H1 (cell line): ENCODE measurements at regions not wholly inside any gene's neighbourhood (a gene's known extent, or its start where the extent isn't known, plus 50 kb on each side); places are given as distances from the start of the nearest gene placed in this dataset.

Source experiments
- CTCF ChIA-PET: fragments of 300-600 bp; sonication (Branson Sonifier 250); formaldehyde crosslinking; loops from one replicate; lab custom pipeline; 2021; ENCODE audit not compliant: partially characterized antibody; lab: Charles Lee
- POLR2A ChIA-PET: fragments of 300-600 bp; sonication (Branson Sonifier 250); formaldehyde crosslinking; loops from one replicate; lab custom pipeline; 2021; ENCODE audit warnings: inconsistent platforms; ENCODE audit not compliant: partially characterized antibody; lab: Charles Lee
- DNase-seq, 2 experiments: peaks; one replicate each; pipeline versions ENCODE4 v3.0.0 to v3.0.0-alpha.2; 2010 to 2022; ENCODE audit warnings: low spot score in 2 of 2, low read depth in 1 of 2, mixed read lengths in 1 of 2
- FAIRE-seq: peaks from 2 replicates; lab custom pipeline; 2011; peaks lifted over from hg19 to GRCh38; lab: Jason Lieb, UNC
- H2AFZ ChIP-seq: 2 replicates; pipeline ENCODE4 v1.8.1; 2012; ENCODE audit warnings: low read length, inconsistent platforms
- H2AK5ac ChIP-seq: 2 replicates; pipeline ENCODE4 v1.6.1; 2013; ENCODE audit warnings: low read depth, low read length
- H2BK120ac ChIP-seq: replicated peaks from 2 replicates; pipeline ENCODE3; 2013; ENCODE audit warnings: low read depth, low read length, inconsistent platforms
- H2BK12ac ChIP-seq: 2 replicates; pipeline ENCODE4 v1.6.1; 2013; ENCODE audit warnings: low read depth, low read length
- H2BK15ac ChIP-seq: 2 replicates; pipeline ENCODE4 v1.6.1; 2013; ENCODE audit warnings: low read length
- H2BK20ac ChIP-seq: 2 replicates; pipeline ENCODE4 v1.6.1; 2013; ENCODE audit warnings: low read length
- H2BK5ac ChIP-seq: 2 replicates; pipeline ENCODE4 v1.6.1; 2013; ENCODE audit warnings: low read depth, low read length
- H3K14ac ChIP-seq: 2 replicates; pipeline ENCODE4 v1.6.1; 2013; ENCODE audit warnings: inconsistent platforms; ENCODE audit not compliant: insufficient read length
- H3K18ac ChIP-seq: 2 replicates; pipeline ENCODE4 v1.6.1; 2013; ENCODE audit warnings: low read length; ENCODE audit errors: extremely low read depth
- H3K23ac ChIP-seq: 2 replicates; pipeline ENCODE4 v1.6.1; 2013; ENCODE audit warnings: inconsistent platforms; ENCODE audit not compliant: insufficient read length
- H3K23me2 ChIP-seq: 2 replicates; pipeline ENCODE4 v1.6.1; 2013; ENCODE audit warnings: low read depth, low read length
- H3K27ac ChIP-seq: 2 replicates; pipeline ENCODE4 v1.6.1; 2011; ENCODE audit warnings: low read depth, low read length, inconsistent platforms
- H3K27me3 ChIP-seq, 4 experiments: replicated peaks in 1 of 4; 1 replicate in 1 of 4; 2 replicates in 3 of 4; pipeline versions ENCODE4 v1.6.1 to v1.8.1; 2011 to 2013; ENCODE audit warnings: low read length in 3 of 4, mild to moderate bottlenecking in 3 of 4, inconsistent platforms in 2 of 4, mixed read lengths in 2 of 4, moderate library complexity in 1 of 4; ENCODE audit not compliant: control insufficient read depth in 3 of 4, insufficient read depth in 3 of 4; ENCODE audit errors: extremely low read depth in 1 of 4
- H3K36me3 ChIP-seq, 4 experiments: 2 replicates each; pipeline versions ENCODE4 v1.6.1 to v1.8.1; 2011 to 2013; ENCODE audit warnings: mild to moderate bottlenecking in 4 of 4, low read length in 3 of 4, moderate library complexity in 2 of 4, control low read depth in 1 of 4, inconsistent platforms in 1 of 4; ENCODE audit not compliant: insufficient read depth in 4 of 4, control insufficient read depth in 2 of 4
- H3K4ac ChIP-seq: replicated peaks from 2 replicates; pipeline ENCODE3; 2013; ENCODE audit warnings: low read length, low read depth, mixed read lengths, inconsistent platforms; ENCODE audit not compliant: insufficient read length
- H3K4me1 ChIP-seq, 4 experiments: replicated peaks in 1 of 4; 1 replicate in 1 of 4; 2 replicates in 3 of 4; pipeline versions ENCODE4 v1.6.1 to v1.8.1; 2011 to 2013; ENCODE audit warnings: low read length in 3 of 4, inconsistent platforms in 2 of 4, mixed read lengths in 1 of 4; ENCODE audit not compliant: insufficient read depth in 4 of 4, control insufficient read depth in 3 of 4
- H3K4me2 ChIP-seq, 2 experiments: 2 replicates each; pipeline versions ENCODE4 v1.6.1 to v1.8.1; 2011 to 2013; ENCODE audit warnings: low read depth in 2 of 2, low read length in 2 of 2, control low read depth in 1 of 2, inconsistent platforms in 1 of 2, mild to moderate bottlenecking in 1 of 2; ENCODE audit not compliant: insufficient read depth in 1 of 2
- H3K4me3 ChIP-seq, 4 experiments: fragments of 200-600, 300-600 bp in 1 of 4; sonication (generic), shearing (Covaris generic), sonication (Bioruptor Twin) in 1 of 4; 2 replicates each; pipeline versions ENCODE4 v1.5.1 to v1.8.1; 2011 to 2016; ENCODE audit warnings: low read length in 4 of 4, low read depth in 3 of 4, control low read depth in 2 of 4, inconsistent platforms in 2 of 4, mild to moderate bottlenecking in 2 of 4, mixed read lengths in 1 of 4, moderate library complexity in 1 of 4; ENCODE audit not compliant: insufficient read depth in 2 of 4; ENCODE audit errors: extremely low read depth in 1 of 4
- H3K56ac ChIP-seq: replicated peaks from 2 replicates; pipeline ENCODE3; 2013; ENCODE audit warnings: low read depth, mild to moderate bottlenecking, mixed read lengths, low read length, inconsistent platforms; ENCODE audit not compliant: insufficient read length
- H3K79me1 ChIP-seq: 2 replicates; pipeline ENCODE4 v1.6.1; 2013; ENCODE audit warnings: low read depth, low read length, control low read depth
- H3K79me2 ChIP-seq, 2 experiments: 2 replicates each; pipeline versions ENCODE4 v1.6.1 to v1.8.1; 2012 to 2013; ENCODE audit warnings: low read length in 2 of 2, mild to moderate bottlenecking in 2 of 2, inconsistent platforms in 1 of 2; ENCODE audit not compliant: insufficient read depth in 2 of 2, control insufficient read depth in 1 of 2
- H3K9ac ChIP-seq, 4 experiments: replicated peaks in 1 of 4; 1 replicate in 1 of 4; 2 replicates in 3 of 4; pipeline versions ENCODE4 v1.6.1 to v1.8.1; 2011 to 2013; ENCODE audit warnings: low read depth in 3 of 4, low read length in 3 of 4, control low read depth in 2 of 4, mild to moderate bottlenecking in 2 of 4, moderate library complexity in 2 of 4, inconsistent platforms in 1 of 4; ENCODE audit errors: extremely low read depth in 1 of 4
- H3K9me3 ChIP-seq, 2 experiments: 2 replicates each; pipeline versions ENCODE4 v1.6.1 to v1.8.1; 2012 to 2013; ENCODE audit warnings: mild to moderate bottlenecking in 2 of 2, moderate library complexity in 2 of 2, control low read depth in 1 of 2, inconsistent platforms in 1 of 2, low read depth in 1 of 2, low read length in 1 of 2, mixed read lengths in 1 of 2; ENCODE audit not compliant: insufficient read depth in 2 of 2
- H4K20me1 ChIP-seq, 2 experiments: replicated peaks in 1 of 2; 2 replicates each; pipeline versions ENCODE3 to v1.8.1; 2011 to 2013; ENCODE audit warnings: inconsistent platforms in 2 of 2, low read length in 2 of 2, mild to moderate bottlenecking in 1 of 2; ENCODE audit not compliant: insufficient read depth in 2 of 2, control insufficient read depth in 1 of 2
- H4K5ac ChIP-seq: 2 replicates; pipeline ENCODE4 v1.6.1; 2013; ENCODE audit warnings: low read length, low read depth, mixed read lengths, inconsistent platforms; ENCODE audit not compliant: insufficient read length
- H4K8ac ChIP-seq: 2 replicates; pipeline ENCODE4 v1.8.0; 2013; ENCODE audit warnings: mild to moderate bottlenecking, moderate library complexity, low read length, inconsistent platforms; ENCODE audit not compliant: insufficient read depth; ENCODE audit errors: extremely low read depth
- H4K91ac ChIP-seq: replicated peaks from 2 replicates; pipeline ENCODE3; 2013; ENCODE audit warnings: low read length, mixed read lengths, inconsistent platforms; ENCODE audit not compliant: insufficient read length
- BRCA1 ChIP-seq: IDR thresholded peaks from 2 replicates; pipeline ENCODE4 v1.6.1; 2012; ENCODE audit warnings: low read depth, low read length, improper control_type of control experiment
- CBX5 ChIP-seq: fragments of 300-800, 300-1000 bp; sonication (generic); IDR thresholded peaks from 2 replicates; pipeline ENCODE4 v1.7.1; 2016; ENCODE audit warnings: antibody characterized with exemption, low read length, low read depth
- FOSL1 ChIP-seq: IDR thresholded peaks from 2 replicates; pipeline ENCODE4 v1.6.1; 2011; ENCODE audit warnings: mild to moderate bottlenecking, low read depth, low read length, moderate library complexity; ENCODE audit not compliant: insufficient read depth
- GTF2F1 ChIP-seq: IDR thresholded peaks from 2 replicates; pipeline ENCODE4 v1.6.1; 2012; ENCODE audit warnings: low read depth, low read length, improper control_type of control experiment, borderline replicate concordance
- JUN ChIP-seq: IDR thresholded peaks from 2 replicates; pipeline ENCODE4 v1.6.1; 2011; ENCODE audit warnings: low read depth, mild to moderate bottlenecking, improper control_type of control experiment, low read length
- JUND ChIP-seq: IDR thresholded peaks from 2 replicates; pipeline ENCODE4 v1.6.1; 2011; ENCODE audit warnings: mild to moderate bottlenecking, improper control_type of control experiment, low read length
- PHF8 ChIP-seq: fragments of 200-600 bp; sonication (generic); conservative IDR thresholded peaks from 2 replicates; pipeline ENCODE4 v1.7.1; 2012; ENCODE audit warnings: low read depth, mild to moderate bottlenecking, inconsistent platforms, low read length, moderate library complexity
- TEAD4 ChIP-seq: IDR thresholded peaks from 2 replicates; pipeline ENCODE4 v1.6.1; 2012; ENCODE audit warnings: low read depth, low read length, inconsistent platforms, mixed read lengths
- WGBS, 2 experiments: shearing (Covaris generic) in 1 of 2; methylation state at CpG; one replicate each; pipeline versions ENCODE4 v1.1.6 to v1.1.7; 2013 to 2015; ENCODE audit warnings: low lambda C conversion rate in 2 of 2, mixed read lengths in 2 of 2, inconsistent platforms in 1 of 2, low coverage in 1 of 2, missing lambda C conversion rate in 1 of 2; ENCODE audit not compliant: insufficient replicate concordance in 2 of 2, insufficient coverage in 1 of 2, insufficient read length in 1 of 2; ENCODE audit errors: extremely low coverage in 1 of 2, missing lambda C conversion rate in 1 of 2; 5-methylcytosine and 5-hydroxymethylcytosine counted together

DNA sequence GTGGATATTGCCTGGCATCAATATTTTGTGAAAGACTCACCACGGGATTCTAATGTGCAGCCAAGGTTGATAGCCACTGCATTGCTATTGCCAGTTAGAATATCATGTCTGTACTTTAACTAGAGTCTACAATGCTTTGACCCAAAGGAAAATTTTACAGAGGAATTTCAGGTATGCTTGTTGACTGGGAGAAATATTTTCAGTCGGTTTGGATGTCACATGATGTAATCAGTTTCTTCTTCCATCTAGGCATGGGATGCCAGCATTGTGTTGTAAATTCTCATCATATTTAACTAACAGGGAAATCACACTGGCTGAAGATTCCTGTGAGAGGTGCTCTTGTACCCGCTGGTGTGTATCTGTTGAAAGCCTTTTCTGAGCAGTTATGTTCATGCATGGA is 508.9 kb upstream of the ADAMTS9 start:
- Histone ChIP-seq H3K9ac (no peak overlapping the region), H3K18ac (no peak overlapping the region), H3K23ac (no peak overlapping the region), H3K79me2 (no peaks in the 10 kb centered on the region), H3K27me3 (no peaks in the 10 kb centered on the region), H3K27ac (no peak overlapping the region), H2BK20ac (no peak overlapping the region), H4K5ac (no peak overlapping the region), H3K23me2 (no peaks in the 10 kb centered on the region), H2AK5ac (no peak overlapping the region), H3K4me3 (no peak overlapping the region), H2AFZ (no peak overlapping the region), H3K4me1 (peaks cover 0 to 2% (median 1%) of the 10 kb centered on the region in 4 experiments; a peak in 2 of 7 replicates), H3K4ac (no peak overlapping the region), H4K91ac (no peak overlapping the region), H2BK12ac (no peak overlapping the region), H3K9me3 (no peaks in the 10 kb centered on the region), H3K79me1 (no peaks in the 10 kb centered on the region), H3K56ac (no peak overlapping the region), H3K14ac (no peak overlapping the region), H3K4me2 (no peak overlapping the region), H2BK120ac (no peak overlapping the region), H4K20me1 (no peaks in the 10 kb centered on the region), H2BK15ac (no peak overlapping the region), H2BK5ac (no peak overlapping the region), H3K36me3 (no peaks in the 10 kb centered on the region), H4K8ac (no peak overlapping the region)
- FAIRE-seq (no peak), DNase-seq (no peak)
- 59% methylated on average over 3 of the region's 3 CpGs; no CpG with 5 or more reads in 1 of the 2 experiments for WGBS, 2 experiments
- TF ChIP-seq PHF8 (no peak), GTF2F1 (no peak), CBX5 (no peak), JUND (no peak), JUN (no peak), BRCA1 (no peak), TEAD4 (0 out of 2 replicates have a peak, but pooled peaks have one; percentile 20), FOSL1 (no peak)
- ChIA-PET CTCF (no interaction called here), POLR2A (no interaction called here)
